ENCODE measurements at regions not wholly inside any gene's neighbourhood (a gene's known extent, or its start where the extent isn't known, plus 50 kb on each side); places are given as distances from the start of the nearest gene placed in this dataset.

DNA sequence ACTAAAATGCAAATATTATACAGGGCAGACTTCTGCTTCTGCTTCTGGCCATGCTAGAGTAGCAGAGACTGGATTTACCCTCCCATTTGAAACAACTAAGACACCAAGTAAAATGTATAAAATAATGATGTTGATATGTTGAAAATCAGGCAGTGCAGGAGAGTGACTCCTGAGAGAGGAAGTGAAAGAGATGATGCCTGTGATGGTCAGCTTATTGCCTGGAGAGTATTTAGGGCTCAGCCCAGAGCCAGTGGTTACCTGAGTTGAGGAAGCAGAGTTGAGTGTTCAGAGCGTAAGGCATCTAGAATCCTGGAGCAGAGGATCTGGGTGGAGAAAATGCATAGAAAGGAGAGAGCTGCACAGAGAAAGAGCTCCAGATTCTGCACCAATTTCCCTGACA lies 131.8 kb upstream of the C14orf180 start:
- H3K9me3 Mint-ChIP-seq (ENCODE audit: insufficient read depth), result peaks cover 3% of the 10 kb centered on the region
- Histone ChIP-seq H3K4me2 (replicated peaks; ENCODE audit: low read depth, low read length, poor library complexity, severe bottlenecking) (no peak overlapping the region), H3K4me3 (ENCODE audit: control extremely low read depth in 1 of 5, extremely low read depth in 1 of 5, insufficient read depth in 1 of 5, low read depth in 2 of 5, low read length in 4 of 5) (no peak overlapping the region), H3K27me3 (replicated peaks in 1 of 4; ENCODE audit: control extremely low read depth in 1 of 4, control insufficient read depth in 3 of 4, insufficient read depth in 4 of 4, low read length in 3 of 4) (peaks cover 0 to 21% (median 13%) of the 10 kb centered on the region in 4 experiments), H3K4me1 (ENCODE audit: control insufficient read depth in 2 of 2, insufficient read depth in 2 of 2, low read length in 2 of 2) (no peaks in the 10 kb centered on the region), H2AFZ (ENCODE audit: insufficient read depth, low read depth, low read length, poor library complexity, severe bottlenecking) (no peak overlapping the region), H3K27ac (ENCODE audit: low read length in 2 of 2) (no peak overlapping the region), H3K36me3 (replicated peaks in 1 of 2; ENCODE audit: control extremely low read depth in 1 of 2, control insufficient read depth in 1 of 2, extremely low read depth in 1 of 2, insufficient read depth in 2 of 2, low read length in 1 of 2) (no peaks in the 10 kb centered on the region), H3K9ac (ENCODE audit: low read length) (no peak overlapping the region), H4K20me1 (ENCODE audit: control insufficient read depth, insufficient read depth, low read length, poor library complexity, severe bottlenecking) (no peaks in the 10 kb centered on the region), H3K79me2 (ENCODE audit: control insufficient read depth, insufficient read depth, low read length) (no peaks in the 10 kb centered on the region), H3K9me3 (ENCODE audit: control extremely low read depth in 1 of 3, control insufficient read depth in 2 of 3, insufficient read depth in 1 of 3, low read length in 2 of 3) (peaks cover 0 to 11% (median 9%) of the 10 kb centered on the region in 3 donors)
- DNase-seq (no peak), ATAC-seq (ENCODE audit: low read depth) (no peak)
- CTCF ChIA-PET, result no interaction called here
- intact Hi-C loops (cut with micrococcal nuclease), result no loop called here
- H3K4me1 Mint-ChIP-seq, result no peaks in the 10 kb centered on the region
- TF ChIP-seq, protein P1, sequence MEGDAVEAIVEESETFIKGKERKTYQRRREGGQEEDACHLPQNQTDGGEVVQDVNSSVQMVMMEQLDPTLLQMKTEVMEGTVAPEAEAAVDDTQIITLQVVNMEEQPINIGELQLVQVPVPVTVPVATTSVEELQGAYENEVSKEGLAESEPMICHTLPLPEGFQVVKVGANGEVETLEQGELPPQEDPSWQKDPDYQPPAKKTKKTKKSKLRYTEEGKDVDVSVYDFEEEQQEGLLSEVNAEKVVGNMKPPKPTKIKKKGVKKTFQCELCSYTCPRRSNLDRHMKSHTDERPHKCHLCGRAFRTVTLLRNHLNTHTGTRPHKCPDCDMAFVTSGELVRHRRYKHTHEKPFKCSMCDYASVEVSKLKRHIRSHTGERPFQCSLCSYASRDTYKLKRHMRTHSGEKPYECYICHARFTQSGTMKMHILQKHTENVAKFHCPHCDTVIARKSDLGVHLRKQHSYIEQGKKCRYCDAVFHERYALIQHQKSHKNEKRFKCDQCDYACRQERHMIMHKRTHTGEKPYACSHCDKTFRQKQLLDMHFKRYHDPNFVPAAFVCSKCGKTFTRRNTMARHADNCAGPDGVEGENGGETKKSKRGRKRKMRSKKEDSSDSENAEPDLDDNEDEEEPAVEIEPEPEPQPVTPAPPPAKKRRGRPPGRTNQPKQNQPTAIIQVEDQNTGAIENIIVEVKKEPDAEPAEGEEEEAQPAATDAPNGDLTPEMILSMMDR (IDR thresholded peaks at IDR 0.05), result no peak
- TF ChIP-seq EZH2 (IDR thresholded peaks at IDR 0.05; ENCODE audit: borderline replicate concordance, insufficient read depth, low read depth, low read length, poor library complexity, severe bottlenecking), result no peak
- POLR2A ChIA-PET, result no interaction called here
- H3K27me3 Mint-ChIP-seq, result peaks cover 55% of the 10 kb centered on the region
- H3K27ac Mint-ChIP-seq, result no peak overlapping the region
- WGBS (ENCODE audit: insufficient coverage), result 50% methylated on average over 1 of the region's 1 CpG
- H3K4me3 Mint-ChIP-seq, result no peak overlapping the region

DNA sequence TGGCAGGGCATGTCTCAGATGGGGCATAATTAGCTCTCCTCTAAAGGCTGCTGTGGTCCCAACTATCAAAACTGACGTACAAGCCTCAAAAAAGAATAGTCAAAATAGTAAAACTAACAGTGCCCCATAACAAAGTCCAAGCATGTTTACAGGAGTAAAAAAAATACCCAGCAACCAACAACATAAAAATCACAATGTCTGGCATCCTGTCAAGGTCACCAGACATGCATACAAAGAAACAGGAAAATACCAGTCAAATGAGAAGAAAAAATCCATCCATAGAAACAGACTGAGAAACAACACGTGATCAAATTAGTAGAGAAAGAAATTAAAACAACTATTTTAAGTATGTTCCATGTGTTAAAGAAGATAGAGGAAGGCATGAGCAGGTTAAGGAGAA lies 131.2 kb upstream of the C14orf180 start:
- no peaks in the 10 kb centered on the region for H3K4me1 ChIP-seq (ENCODE audit: control insufficient read depth in 2 of 2, insufficient read depth in 2 of 2, low read length in 2 of 2)
- H3K9me3 ChIP-seq (ENCODE audit: control extremely low read depth in 1 of 3, control insufficient read depth in 2 of 3, insufficient read depth in 1 of 3, low read length in 2 of 3), result peaks cover 0 to 11% (median 9%) of the 10 kb centered on the region in 3 donors
- Mint-ChIP-seq H3K27ac (no peak overlapping the region), H3K4me1 (no peaks in the 10 kb centered on the region), H3K9me3 (ENCODE audit: insufficient read depth) (peaks cover 3% of the 10 kb centered on the region), H3K4me3 (no peak overlapping the region), H3K27me3 (peaks cover 58% of the 10 kb centered on the region)
- intact Hi-C loops (cut with micrococcal nuclease), result no loop called here
- POLR2A ChIA-PET, result no interaction called here
- no peak overlapping the region for H3K27ac ChIP-seq (ENCODE audit: low read length in 2 of 2)
- no peaks in the 10 kb centered on the region for H3K79me2 ChIP-seq (ENCODE audit: control insufficient read depth, insufficient read depth, low read length)
- no peak for TF ChIP-seq EZH2 (IDR thresholded peaks at IDR 0.05; ENCODE audit: borderline replicate concordance, insufficient read depth, low read depth, low read length, poor library complexity, severe bottlenecking)
- TF ChIP-seq, protein P1 (IDR thresholded peaks at IDR 0.05), result no peak
- no peak overlapping the region for H2AFZ ChIP-seq (ENCODE audit: insufficient read depth, low read depth, low read length, poor library complexity, severe bottlenecking)
- peaks cover 0 to 21% (median 13%) of the 10 kb centered on the region in 4 experiments for H3K27me3 ChIP-seq (replicated peaks in 1 of 4; ENCODE audit: control extremely low read depth in 1 of 4, control insufficient read depth in 3 of 4, insufficient read depth in 4 of 4, low read length in 3 of 4)
- no peaks in the 10 kb centered on the region for H4K20me1 ChIP-seq (ENCODE audit: control insufficient read depth, insufficient read depth, low read length, poor library complexity, severe bottlenecking)
- no peaks in the 10 kb centered on the region for H3K36me3 ChIP-seq (replicated peaks in 1 of 2; ENCODE audit: control extremely low read depth in 1 of 2, control insufficient read depth in 1 of 2, extremely low read depth in 1 of 2, insufficient read depth in 2 of 2, low read length in 1 of 2)
- no peak overlapping the region for H3K9ac ChIP-seq (ENCODE audit: low read length)
- WGBS (ENCODE audit: insufficient coverage), result no CpG with 5 or more reads among the region's 2 CpGs
- H3K4me2 ChIP-seq (replicated peaks; ENCODE audit: low read depth, low read length, poor library complexity, severe bottlenecking), result no peak overlapping the region
- no peak for DNase-seq
- no peak for ATAC-seq (ENCODE audit: low read depth)
- H3K4me3 ChIP-seq (ENCODE audit: control extremely low read depth in 1 of 5, extremely low read depth in 1 of 5, insufficient read depth in 1 of 5, low read depth in 2 of 5, low read length in 4 of 5), result no peak overlapping the region
- CTCF ChIA-PET, result no interaction called here
